CD4-positive, alpha-beta T cell treated with Interleukin-1 beta for 1 hour (primary cell): ENCODE measurements at regions not wholly inside any gene's neighbourhood (a gene's known extent, or its start where the extent isn't known, plus 50 kb on each side); places are given as distances from the start of the nearest gene placed in this dataset.
"Not testable (repeated sequence)": the region's sequence is repeated elsewhere in the genome, so short reads cannot be mapped to it uniquely, and the experiment has no call there.

Experiments
- DNase-seq, 2 donors: peaks; one replicate each; pipeline ENCODE4 v3.0.0-alpha.2; 2020 to 2022

- no peak for DNase-seq
These were observed 202.0 kb upstream of the CPHXL start for GRCh38 chr16:75928295-75928694.

GRCh38 chr16:75929046-75929445, 202.8 kb upstream of the CPHXL start:
- no peak for DNase-seq

DNA sequence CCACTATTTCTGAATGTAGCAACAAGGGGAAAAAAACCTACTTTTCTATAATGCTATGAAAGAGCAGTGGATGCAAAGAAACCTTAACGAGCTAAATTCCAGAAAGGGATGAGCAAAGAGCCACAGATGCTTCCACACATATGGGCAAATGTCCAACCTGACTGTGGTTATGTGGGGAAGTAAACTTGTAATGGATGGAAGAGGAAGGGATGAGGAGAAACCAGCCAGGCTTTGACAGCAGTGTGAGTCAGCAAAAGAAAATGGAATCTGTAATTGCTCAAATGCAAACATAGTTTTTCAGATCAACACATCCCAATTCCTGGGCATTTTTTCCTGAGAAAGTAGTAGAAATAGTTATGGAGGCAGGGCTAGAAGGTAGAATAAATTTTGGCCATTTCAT, 204.8 kb upstream of the CPHXL start:
- DNase-seq = no peak

- DNase-seq = no peak
These were observed 205.7 kb upstream of the CPHXL start for GRCh38 chr16:75931970-75932369.

- no peak for DNase-seq
These were observed 212.5 kb upstream of the CPHXL start for GRCh38 chr16:75938818-75939217.

DNA sequence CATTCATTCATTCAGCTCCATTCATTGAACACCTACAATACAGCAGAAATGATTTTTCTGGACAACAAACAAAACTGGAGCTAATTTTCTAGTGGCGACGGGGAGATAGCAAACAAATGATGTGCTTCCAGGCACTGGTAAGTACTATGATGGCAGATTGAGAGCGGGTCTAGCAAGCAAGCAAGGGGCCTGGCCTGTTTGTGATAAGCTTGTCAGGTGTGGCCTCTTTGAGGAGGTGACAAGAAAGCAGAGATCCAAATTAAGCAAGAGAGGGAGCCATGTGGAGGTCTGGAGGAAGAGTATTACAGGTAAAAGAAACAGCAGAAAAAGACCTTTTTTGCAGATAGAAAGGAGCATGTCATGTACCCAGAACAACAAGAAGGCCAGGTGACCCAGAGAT, 216.1 kb upstream of the CPHXL start:
- DNase-seq = no peak

GRCh38 chr16:75942936-75943335, 216.6 kb upstream of the CPHXL start:
- no peak for DNase-seq

GRCh38 chr16:75943705-75944514, 217.6 kb upstream of the CPHXL start:
- no peak for DNase-seq

- no peak for DNase-seq
These were observed 219.7 kb upstream of the CPHXL start for GRCh38 chr16:75945916-75946457.

GRCh38 chr16:75947626-75948239, 221.4 kb upstream of the CPHXL start:
- DNase-seq = no peak

DNA sequence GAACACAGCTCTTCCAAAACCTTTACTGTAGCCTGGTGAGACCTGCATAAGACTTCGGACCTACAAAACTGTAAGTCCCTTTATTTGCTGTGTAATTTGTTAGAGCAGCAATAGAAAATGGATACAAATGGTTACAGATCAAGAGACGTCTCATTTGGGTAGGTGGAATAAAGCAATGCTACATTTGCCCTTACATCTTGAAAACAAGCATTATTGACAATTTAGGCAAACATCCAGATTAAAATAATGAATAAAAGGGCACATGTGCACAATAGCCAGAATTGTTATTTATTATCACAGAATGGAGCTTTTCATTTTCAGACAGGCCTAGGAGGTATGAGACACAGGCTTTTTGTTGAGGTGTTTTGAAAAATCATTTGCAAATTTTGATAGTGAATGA, 222.2 kb upstream of the CPHXL start:
- DNase-seq = no peak

- no peak for DNase-seq
These were observed 222.6 kb upstream of the CPHXL start for GRCh38 chr16:75948886-75949285.

GRCh38 chr16:75952124-75952523, 225.8 kb upstream of the CPHXL start:
- no peak for DNase-seq

DNA sequence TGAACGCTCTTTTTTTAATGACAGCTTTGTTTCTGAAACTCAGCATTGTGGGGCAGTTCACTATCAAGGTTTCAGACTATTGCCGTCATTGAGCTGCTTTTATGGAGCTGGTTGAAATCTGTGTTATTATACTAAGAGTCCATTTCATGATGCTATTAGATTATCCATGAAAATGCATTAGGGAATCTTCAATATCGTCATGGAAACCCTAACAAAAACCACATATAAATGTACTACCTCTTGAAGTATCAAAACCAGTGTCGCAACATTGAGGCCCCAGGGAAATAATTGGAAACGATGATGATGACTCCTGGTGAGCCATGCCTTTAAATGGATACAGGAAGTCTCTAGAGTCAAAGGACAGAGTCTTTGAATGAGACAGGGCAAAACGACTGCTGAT, 231.6 kb upstream of the CPHXL start:
- no peak for DNase-seq

GRCh38 chr16:75965504-75966374, 239.4 kb upstream of the CPHXL start:
- no peak for DNase-seq

- DNase-seq = not testable (repeated sequence)
These were observed 242.8 kb upstream of the CPHXL start for GRCh38 chr16:75969120-75969519.

DNA sequence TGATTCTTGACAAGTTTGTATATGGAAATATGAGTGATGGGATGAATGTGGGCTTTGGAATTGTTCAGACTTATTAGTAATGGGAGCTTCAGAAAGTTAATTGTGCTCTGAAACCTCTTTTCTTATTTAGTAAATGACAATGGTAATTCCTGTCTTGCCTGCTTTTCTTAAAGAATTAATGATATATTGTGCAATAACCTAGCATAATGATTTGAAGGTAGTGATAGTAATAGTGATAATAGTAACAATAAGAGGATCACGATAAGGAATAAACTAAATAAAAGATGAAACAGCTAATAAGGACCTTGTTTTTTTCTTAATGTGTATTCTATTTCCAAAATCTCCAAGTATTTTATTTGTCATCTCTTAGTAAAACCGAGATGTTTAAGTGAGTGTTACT, 245.0 kb upstream of the CPHXL start:
- DNase-seq = no peak

- no peak for DNase-seq
These were observed 257.0 kb upstream of the CPHXL start for GRCh38 chr16:75983296-75983695.

GRCh38 chr16:75983741-75984381, 257.6 kb upstream of the CPHXL start:
- no peak for DNase-seq

GRCh38 chr16:75987323-75987722, 261.0 kb upstream of the CPHXL start:
- DNase-seq = no peak

DNA sequence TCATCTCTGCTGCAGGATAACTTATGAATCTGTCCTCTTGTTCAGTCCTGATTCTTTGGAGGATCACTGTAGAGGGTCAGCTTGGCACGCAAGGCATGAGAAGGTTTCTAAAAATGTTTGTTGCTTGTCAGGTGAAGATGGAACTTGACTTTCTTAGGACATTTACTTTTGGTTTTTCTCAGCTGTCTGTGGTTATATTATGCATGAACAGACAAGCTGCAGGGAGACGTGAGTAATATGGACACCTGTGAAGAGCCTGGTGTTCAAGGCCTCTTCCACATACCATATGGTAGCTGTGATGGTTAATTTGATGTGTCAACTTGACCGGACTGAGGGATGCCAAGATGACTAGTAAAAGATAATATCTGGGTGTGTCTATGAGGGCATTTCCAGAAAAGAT, 270.2 kb upstream of the CPHXL start:
- DNase-seq = no peak

DNA sequence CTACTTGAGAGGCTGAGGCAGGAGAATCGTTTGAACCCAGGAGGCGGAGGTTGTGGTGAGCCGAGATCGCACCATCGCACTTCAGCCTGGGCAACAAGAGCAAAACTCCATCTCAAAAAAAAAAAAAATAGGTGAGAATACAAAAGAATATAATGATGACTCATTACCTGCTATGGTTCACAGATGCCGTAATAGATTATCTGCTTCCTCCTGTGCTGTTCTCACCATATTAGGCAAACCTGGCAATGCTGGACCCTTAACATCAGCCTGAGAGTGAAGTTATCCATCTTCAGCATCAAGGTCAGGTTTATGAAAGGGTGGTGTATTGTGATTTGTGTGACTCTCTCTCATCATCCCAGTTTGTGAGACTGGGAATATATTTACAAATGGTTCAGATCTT, 271.3 kb upstream of the CPHXL start:
- no peak for DNase-seq

GRCh38 chr16:76007645-76008044, 269.6 kb upstream of the CNTNAP4 start:
- no peak for DNase-seq
